GM12872 (cell line): ENCODE measurements at regions not wholly inside any gene's neighbourhood (a gene's known extent, or its start where the extent isn't known, plus 50 kb on each side); places are given as distances from the start of the nearest gene placed in this dataset.

Experiments used
- TF ChIP-seq, protein P1 (sequence below): IDR thresholded peaks from 3 replicates; pipeline ENCODE4 v1.5.1; 2011; ENCODE audit warnings: low read depth, mild to moderate bottlenecking, low read length, moderate library complexity; ENCODE audit not compliant: insufficient read depth

DNA sequence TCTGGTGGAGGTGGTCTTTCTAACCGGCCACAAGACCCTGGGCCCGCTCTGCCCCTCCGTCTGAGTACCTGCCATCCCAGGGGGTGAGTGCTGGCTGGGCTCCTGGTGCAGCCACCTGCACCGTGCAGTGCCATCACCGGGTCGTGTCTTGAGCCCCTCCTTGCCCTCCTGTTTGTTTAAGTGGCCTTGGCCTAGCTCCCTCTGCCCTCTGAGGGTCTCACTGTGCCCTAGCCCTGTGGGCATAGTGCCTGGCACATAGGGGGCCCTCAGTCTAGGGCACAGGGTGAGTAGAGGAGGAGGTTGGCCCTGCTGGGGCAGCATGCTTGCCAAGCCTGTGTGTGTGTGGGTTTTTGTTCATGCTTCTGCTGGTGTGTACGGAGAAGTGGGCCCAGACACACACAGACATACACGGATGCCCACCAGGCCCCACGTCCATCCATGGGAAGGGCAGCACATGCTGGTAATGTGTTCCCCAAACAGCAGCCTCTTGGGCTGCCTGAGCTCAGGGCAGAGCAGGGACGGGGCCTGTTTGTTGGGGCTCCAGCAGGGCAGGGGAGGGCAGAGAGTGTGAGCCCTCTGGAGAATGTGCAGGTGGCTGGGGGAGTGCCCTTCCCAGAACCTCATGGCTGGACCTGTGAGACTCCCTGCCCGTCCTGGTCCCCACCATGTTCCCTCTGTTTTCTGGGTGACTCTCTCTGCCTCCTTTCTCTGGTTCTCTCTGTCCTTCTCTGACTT, 94.6 kb downstream of the GLI2 start:
- TF ChIP-seq, protein P1, sequence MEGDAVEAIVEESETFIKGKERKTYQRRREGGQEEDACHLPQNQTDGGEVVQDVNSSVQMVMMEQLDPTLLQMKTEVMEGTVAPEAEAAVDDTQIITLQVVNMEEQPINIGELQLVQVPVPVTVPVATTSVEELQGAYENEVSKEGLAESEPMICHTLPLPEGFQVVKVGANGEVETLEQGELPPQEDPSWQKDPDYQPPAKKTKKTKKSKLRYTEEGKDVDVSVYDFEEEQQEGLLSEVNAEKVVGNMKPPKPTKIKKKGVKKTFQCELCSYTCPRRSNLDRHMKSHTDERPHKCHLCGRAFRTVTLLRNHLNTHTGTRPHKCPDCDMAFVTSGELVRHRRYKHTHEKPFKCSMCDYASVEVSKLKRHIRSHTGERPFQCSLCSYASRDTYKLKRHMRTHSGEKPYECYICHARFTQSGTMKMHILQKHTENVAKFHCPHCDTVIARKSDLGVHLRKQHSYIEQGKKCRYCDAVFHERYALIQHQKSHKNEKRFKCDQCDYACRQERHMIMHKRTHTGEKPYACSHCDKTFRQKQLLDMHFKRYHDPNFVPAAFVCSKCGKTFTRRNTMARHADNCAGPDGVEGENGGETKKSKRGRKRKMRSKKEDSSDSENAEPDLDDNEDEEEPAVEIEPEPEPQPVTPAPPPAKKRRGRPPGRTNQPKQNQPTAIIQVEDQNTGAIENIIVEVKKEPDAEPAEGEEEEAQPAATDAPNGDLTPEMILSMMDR: no peak

DNA sequence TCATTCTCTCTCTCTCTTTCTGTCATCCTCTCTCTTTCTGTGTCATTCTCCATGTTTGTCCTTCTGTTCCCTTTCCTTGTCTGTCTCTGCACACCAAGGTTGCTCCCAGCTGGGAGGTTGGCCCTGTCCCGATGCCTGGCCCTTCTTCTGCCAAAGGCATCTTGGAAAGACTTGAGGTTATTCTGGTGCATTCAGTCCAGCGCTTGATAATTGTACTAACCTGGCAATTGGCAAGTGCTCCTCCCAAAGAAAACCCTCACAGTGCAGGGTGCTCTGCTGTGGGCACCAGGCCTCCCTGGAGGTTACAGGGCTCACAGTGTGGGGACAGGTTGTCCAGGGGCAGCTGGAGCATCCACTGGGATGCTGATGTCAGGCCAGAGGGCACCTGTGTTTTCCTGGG, 95.4 kb downstream of the GLI2 start:
- TF ChIP-seq, protein P1: no peak

GRCh38 chr2:120831891-120832290, 96.2 kb downstream of the GLI2 start:
- TF ChIP-seq, protein P1: no peak

DNA sequence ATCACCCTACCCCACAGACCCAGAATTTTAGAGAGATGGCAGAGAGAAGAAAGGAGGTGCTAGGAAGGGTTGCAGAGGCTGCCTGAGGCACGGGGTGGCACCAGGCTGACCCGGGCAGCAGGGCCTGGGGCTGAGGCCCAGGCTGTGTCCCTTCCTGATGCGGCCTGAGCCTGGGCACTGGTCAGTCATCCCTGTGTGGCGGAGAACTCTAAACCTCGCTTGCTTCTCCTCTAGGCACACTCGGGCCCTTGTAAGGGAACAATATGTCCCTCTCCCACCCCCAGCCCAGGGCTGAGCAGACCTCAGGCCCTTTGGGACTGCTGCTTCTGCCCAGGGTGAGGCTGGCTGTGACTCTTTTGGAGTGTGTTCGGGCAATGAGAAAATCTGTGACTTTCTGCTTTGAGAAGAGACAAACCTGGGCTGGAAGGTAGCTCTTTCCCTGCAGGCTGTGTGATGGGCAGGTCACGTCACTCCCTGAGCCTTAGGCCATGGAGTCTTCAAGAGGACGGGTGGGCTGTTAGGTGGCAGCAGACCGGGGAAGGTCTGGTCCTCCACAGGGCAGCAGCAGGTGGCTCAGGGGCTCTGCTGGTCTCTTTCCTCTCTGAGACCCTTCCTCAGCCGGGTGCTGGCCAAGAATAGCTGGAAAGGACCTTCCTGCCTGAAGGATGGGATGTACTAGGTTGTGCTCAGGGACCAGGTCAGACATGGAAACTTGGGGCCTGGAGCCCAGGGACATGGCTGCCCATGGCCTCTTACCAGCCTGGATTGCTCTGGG, 96.8 kb downstream of the GLI2 start:
- TF ChIP-seq, protein P1: no peak

DNA sequence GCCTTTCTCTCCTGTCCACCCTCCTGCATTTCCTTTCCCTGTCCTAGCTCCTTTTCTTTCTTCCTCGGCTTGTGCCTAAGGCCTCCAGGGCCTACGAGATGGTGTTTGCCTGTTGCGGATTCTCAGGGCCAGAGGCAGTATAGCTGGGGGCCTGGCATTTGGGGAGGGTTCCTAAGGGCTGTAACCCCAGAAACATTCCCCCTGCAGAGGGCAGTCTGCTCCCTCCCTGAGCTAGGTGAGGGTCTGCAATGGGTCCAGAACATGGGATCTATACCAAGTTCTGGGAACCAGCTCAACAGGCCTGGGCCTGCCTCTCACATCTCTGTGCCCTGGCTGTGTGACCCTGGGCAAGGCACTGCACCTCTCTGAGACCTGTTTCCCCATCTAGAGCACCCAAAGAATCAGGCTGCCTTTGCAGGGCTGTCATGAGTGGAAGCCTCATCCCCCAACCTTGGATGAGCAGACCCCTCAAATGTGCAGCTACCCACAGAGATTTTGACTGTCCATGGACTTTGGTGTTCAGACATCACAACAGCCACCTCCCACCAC, 97.5 kb downstream of the GLI2 start:
- TF ChIP-seq, protein P1: no peak

- TF ChIP-seq, protein P1: no peak
Measured at GRCh38 chr2:120834206-120834605, 98.5 kb downstream of the GLI2 start.

DNA sequence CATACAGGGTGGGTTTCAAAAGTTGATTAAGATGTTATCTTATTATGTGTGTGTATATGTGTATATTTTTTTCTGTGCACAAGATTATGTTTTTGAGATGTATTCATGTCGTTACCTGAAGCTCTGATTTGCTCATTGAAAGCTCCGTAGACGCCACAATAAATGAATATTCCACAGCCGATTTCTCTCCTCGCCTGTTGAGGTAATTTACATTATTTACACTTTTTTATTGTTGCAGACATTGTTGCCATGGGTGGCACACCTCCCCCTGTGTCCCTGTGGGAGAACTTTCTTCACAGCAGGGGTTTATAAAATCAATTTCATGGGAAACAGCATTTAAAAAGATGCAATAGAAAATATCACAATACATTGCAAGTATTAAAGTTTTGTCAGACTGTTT, 100.6 kb downstream of the GLI2 start:
- TF ChIP-seq, protein P1: no peak
